Peyer's patch (tissue), 4 donors: ENCODE measurements at regions not wholly inside any gene's neighbourhood (a gene's known extent, or its start where the extent isn't known, plus 50 kb on each side); places are given as distances from the start of the nearest gene placed in this dataset.

ENCODE experiments used
- POLR2A ChIP-seq, 2 donors: fragments of 450-650 bp; IDR thresholded peaks; one replicate each; pipeline ENCODE4 v1.5.1; 2017; ENCODE audit warnings: antibody characterized with exemption in 2 of 2, mild to moderate bottlenecking in 2 of 2, moderate library complexity in 2 of 2
- TF ChIP-seq, protein P1 (sequence below), 6 experiments: fragments of 450-650 bp in 4 of 6; fragments of 200-600 bp in 2 of 6; sonication (generic) in 1 of 6; IDR thresholded peaks; one replicate each; pipeline ENCODE4 v1.5.1; 2017 to 2019; ENCODE audit warnings: antibody characterized with exemption in 6 of 6, mild to moderate bottlenecking in 3 of 6, moderate library complexity in 1 of 6

DNA sequence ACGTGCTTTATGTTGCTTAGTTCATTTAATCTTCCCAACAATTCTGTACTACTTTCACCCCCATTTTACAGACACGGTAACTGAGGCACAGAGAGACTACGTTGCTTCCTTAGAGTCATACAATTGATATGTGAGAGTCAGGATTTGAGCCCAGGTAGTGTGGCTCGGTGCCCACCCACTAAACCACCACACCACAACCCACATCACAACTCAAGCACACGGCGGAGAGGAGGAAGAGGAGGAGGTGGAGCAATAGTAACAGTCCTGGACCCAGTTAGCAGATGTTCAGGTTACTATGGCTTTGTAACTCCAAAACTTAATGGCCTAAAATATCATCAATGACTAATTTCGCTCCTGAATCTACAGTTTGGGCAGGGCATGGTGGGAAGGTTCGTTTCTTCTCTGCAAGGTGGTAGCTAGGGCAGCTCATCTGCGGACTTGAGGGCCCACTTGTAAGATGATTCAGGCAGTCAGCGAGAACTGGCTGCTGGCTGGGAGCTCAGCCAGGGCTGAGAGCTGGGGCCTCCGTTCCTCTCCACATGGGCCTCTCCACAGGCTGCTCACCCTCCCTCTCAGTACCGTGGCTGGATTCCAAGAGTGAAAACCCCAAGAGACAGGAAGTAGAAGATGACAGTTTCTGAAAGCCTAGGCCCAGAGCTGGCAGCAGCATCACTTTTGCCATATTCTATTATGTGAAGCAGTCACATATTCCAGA, 167.1 kb downstream of the ZFP36L2 start:
- TF ChIP-seq, protein P1, sequence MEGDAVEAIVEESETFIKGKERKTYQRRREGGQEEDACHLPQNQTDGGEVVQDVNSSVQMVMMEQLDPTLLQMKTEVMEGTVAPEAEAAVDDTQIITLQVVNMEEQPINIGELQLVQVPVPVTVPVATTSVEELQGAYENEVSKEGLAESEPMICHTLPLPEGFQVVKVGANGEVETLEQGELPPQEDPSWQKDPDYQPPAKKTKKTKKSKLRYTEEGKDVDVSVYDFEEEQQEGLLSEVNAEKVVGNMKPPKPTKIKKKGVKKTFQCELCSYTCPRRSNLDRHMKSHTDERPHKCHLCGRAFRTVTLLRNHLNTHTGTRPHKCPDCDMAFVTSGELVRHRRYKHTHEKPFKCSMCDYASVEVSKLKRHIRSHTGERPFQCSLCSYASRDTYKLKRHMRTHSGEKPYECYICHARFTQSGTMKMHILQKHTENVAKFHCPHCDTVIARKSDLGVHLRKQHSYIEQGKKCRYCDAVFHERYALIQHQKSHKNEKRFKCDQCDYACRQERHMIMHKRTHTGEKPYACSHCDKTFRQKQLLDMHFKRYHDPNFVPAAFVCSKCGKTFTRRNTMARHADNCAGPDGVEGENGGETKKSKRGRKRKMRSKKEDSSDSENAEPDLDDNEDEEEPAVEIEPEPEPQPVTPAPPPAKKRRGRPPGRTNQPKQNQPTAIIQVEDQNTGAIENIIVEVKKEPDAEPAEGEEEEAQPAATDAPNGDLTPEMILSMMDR (IDR thresholded peaks at IDR 0.05) = no peak
- TF ChIP-seq POLR2A (IDR thresholded peaks at IDR 0.05) = no peak
